ENCODE measurements at regions not wholly inside any gene's neighbourhood (a gene's known extent, or its start where the extent isn't known, plus 50 kb on each side); places are given as distances from the start of the nearest gene placed in this dataset.
A peak's percentile ranks its signal among the peaks of the same experiment; 100 is the strongest.

- intact Hi-C loops (cut with DNase I), result no loop called here
- no peak for DNase-seq
These were observed 144.5 kb downstream of the MAF start for GRCh38 chr16:79456036-79456435.

- no peak for DNase-seq
- intact Hi-C loops (cut with DNase I), result no loop called here
These were observed 147.9 kb downstream of the MAF start for GRCh38 chr16:79452671-79453070.

- intact Hi-C loops (cut with DNase I), result no loop called here
- DNase-seq, result peak in 2 of 42 donors; percentile 12 to 30
These were observed 149.2 kb downstream of the MAF start for GRCh38 chr16:79451196-79451816.

- DNase-seq, result no peak
- intact Hi-C loops (cut with DNase I), result no loop called here
These were observed 150.6 kb downstream of the MAF start for GRCh38 chr16:79449900-79450299.

- no peak for DNase-seq
- intact Hi-C loops (cut with DNase I), result no loop called here
These were observed 151.3 kb downstream of the MAF start for GRCh38 chr16:79449067-79449769.

- DNase-seq, result peak in 1 of 42 donors; percentile 25
- intact Hi-C loops (cut with DNase I), result no loop called here
These were observed 156.0 kb downstream of the MAF start for GRCh38 chr16:79444572-79444971.

GRCh38 chr16:79439901-79440300 lies 160.6 kb downstream of the MAF start:
- intact Hi-C loops (cut with DNase I), result no loop called here
- peak in 1 of 42 donors; percentile 40 for DNase-seq

GRCh38 chr16:79437764-79438751 lies 162.5 kb downstream of the MAF start:
- intact Hi-C loops (cut with DNase I), result no loop called here
- peak in 36 of 42 donors; percentile 13 to 73 (median 39) for DNase-seq

GRCh38 chr16:79436885-79437284 lies 163.7 kb downstream of the MAF start:
- intact Hi-C loops (cut with DNase I), result no loop called here
- peak in 1 of 42 donors; percentile 28 for DNase-seq

GRCh38 chr16:79434771-79435170 lies 165.8 kb downstream of the MAF start:
- intact Hi-C loops (cut with DNase I), result no loop called here
- peak in 1 of 42 donors; percentile 31 for DNase-seq

GRCh38 chr16:79434092-79434491 lies 166.4 kb downstream of the MAF start:
- DNase-seq, result peak in 1 of 42 donors; percentile 26
- intact Hi-C loops (cut with DNase I), result no loop called here

- DNase-seq, result no peak
- intact Hi-C loops (cut with DNase I), result no loop called here
These were observed 168.6 kb downstream of the MAF start for GRCh38 chr16:79431923-79432322.

GRCh38 chr16:79430191-79430678 lies 170.3 kb downstream of the MAF start:
- DNase-seq, result no peak
- intact Hi-C loops (cut with DNase I), result no loop called here

GRCh38 chr16:79429381-79430190 lies 171.0 kb downstream of the MAF start:
- intact Hi-C loops (cut with DNase I), result no loop called here
- no peak for DNase-seq

- intact Hi-C loops (cut with DNase I), result no loop called here
These were observed 173.9 kb downstream of the MAF start for GRCh38 chr16:79426663-79427062.

GRCh38 chr16:79422064-79422463 lies 178.5 kb downstream of the MAF start:
- intact Hi-C loops (cut with DNase I), result no loop called here
- no peak for DNase-seq

More at GRCh38 chr16:79426663-79427062, 173.9 kb downstream of the MAF start:
- DNase-seq, result peak in 1 of 42 donors; percentile 18

GRCh38 chr16:79421126-79421525 lies 179.4 kb downstream of the MAF start:
- DNase-seq, result no peak
- intact Hi-C loops (cut with DNase I), result no loop called here

GRCh38 chr16:79420493-79420892 lies 180.0 kb downstream of the MAF start:
- intact Hi-C loops (cut with DNase I), result no loop called here
- DNase-seq, result no peak

- DNase-seq, result no peak
- intact Hi-C loops (cut with DNase I), result no loop called here
These were observed 181.4 kb downstream of the MAF start for GRCh38 chr16:79419148-79419547.

Measured in head of caudate nucleus (tissue), 42 donors.